Fibroblast of the aortic adventitia (primary cell): ENCODE measurements at regions not wholly inside any gene's neighbourhood (a gene's known extent, or its start where the extent isn't known, plus 50 kb on each side); places are given as distances from the start of the nearest gene placed in this dataset. TPM values are rescaled to one million over a fixed set of nuclear protein-coding genes. Genes with fewer than 3 reads are reported as not detected.

Source experiments
- DNase-seq: peaks from one replicate; pipeline ENCODE4 v3.0.0-alpha.2; 2010; ENCODE audit warnings: low read depth
- H3K4me3 ChIP-seq: 2 replicates; pipeline ENCODE4 v1.5.1; 2011; ENCODE audit warnings: low read depth, mild to moderate bottlenecking, control low read depth, low read length, moderate library complexity
- small RNA-seq: library from RNA; depleted of rRNA; stranded (forward); fragments of <200 nt; gene quantifications from one replicate; pipeline ENCODE3, GENCODE V24; 2012
- TF ChIP-seq, protein P1 (sequence below): IDR thresholded peaks from 2 replicates; pipeline ENCODE4 v1.5.1; 2011; ENCODE audit warnings: mild to moderate bottlenecking, low read length, control low read depth, inconsistent platforms; ENCODE audit not compliant: insufficient read depth

DNA sequence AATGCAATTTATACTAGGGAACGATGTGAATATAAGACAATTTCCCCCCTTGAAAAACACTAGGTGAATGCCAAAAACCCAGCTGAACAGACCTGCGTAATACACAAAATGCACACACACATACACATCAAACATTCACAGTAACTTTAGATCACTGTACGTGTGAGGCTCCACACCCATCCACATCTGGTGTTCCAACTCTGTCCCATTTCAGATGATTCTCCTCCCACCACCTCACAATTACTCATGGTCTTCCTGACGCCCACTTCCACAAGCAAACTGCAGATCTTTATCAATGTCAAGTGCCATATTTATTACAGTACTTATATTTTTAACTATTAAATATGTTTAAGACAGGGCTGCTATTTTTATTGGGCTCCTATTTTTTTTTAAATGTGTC lies 57.8 kb upstream of the TENM4 start:
- no peak overlapping the region for H3K4me3 ChIP-seq
- no peak for DNase-seq
- TF ChIP-seq, protein P1, sequence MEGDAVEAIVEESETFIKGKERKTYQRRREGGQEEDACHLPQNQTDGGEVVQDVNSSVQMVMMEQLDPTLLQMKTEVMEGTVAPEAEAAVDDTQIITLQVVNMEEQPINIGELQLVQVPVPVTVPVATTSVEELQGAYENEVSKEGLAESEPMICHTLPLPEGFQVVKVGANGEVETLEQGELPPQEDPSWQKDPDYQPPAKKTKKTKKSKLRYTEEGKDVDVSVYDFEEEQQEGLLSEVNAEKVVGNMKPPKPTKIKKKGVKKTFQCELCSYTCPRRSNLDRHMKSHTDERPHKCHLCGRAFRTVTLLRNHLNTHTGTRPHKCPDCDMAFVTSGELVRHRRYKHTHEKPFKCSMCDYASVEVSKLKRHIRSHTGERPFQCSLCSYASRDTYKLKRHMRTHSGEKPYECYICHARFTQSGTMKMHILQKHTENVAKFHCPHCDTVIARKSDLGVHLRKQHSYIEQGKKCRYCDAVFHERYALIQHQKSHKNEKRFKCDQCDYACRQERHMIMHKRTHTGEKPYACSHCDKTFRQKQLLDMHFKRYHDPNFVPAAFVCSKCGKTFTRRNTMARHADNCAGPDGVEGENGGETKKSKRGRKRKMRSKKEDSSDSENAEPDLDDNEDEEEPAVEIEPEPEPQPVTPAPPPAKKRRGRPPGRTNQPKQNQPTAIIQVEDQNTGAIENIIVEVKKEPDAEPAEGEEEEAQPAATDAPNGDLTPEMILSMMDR, result no peak

GRCh38 chr11:79493555-79494171 lies 52.8 kb upstream of the TENM4 start:
- TF ChIP-seq, protein P1, result peak; percentile 94
- peak; percentile 73 for DNase-seq
- no peak overlapping the region for H3K4me3 ChIP-seq

GRCh38 chr11:79492008-79492407 lies 51.2 kb upstream of the TENM4 start:
- H3K4me3 ChIP-seq, result no peak overlapping the region
- TF ChIP-seq, protein P1, result no peak
- DNase-seq, result no peak

Small RNA genes in the stretch of these regions (small RNA-seq; reads per million reads assigned to genes)
- gene AP002802.2, result not detected
- gene MIR4300, result not detected
- gene MTND4LP18, result not detected
- gene RNU6-544P, result not detected
